ENCODE measurements at regions not wholly inside any gene's neighbourhood (a gene's known extent, or its start where the extent isn't known, plus 50 kb on each side); places are given as distances from the start of the nearest gene placed in this dataset.

GRCh38 chr13:102504002-102504401 is 92.8 kb upstream of the TPP2 start:
- Histone ChIP-seq H3K9ac (ENCODE audit: low read length) (no peak overlapping the region), H2AFZ (ENCODE audit: low read length) (no peak overlapping the region), H4K20me1 (ENCODE audit: insufficient read depth, low read depth, low read length) (no peaks in the 10 kb centered on the region), H3K4me2 (ENCODE audit: low read depth, low read length, poor library complexity, severe bottlenecking) (no peak overlapping the region), H3K4me1 (ENCODE audit: low read length) (no peaks in the 10 kb centered on the region), H3K27ac (ENCODE audit: low read length) (no peak overlapping the region), H3K79me2 (ENCODE audit: low read length) (no peaks in the 10 kb centered on the region), H3K9me2 (replicated peaks; ENCODE audit: insufficient read depth, low read length) (no peaks in the 10 kb centered on the region), H3K36me3 (ENCODE audit: insufficient read depth, low read length) (no peaks in the 10 kb centered on the region), H3K4me3 (ENCODE audit: low read length) (no peak overlapping the region), H3K27me3 (ENCODE audit: low read length) (no peaks in the 10 kb centered on the region), H3K9me3 (ENCODE audit: low read length) (no peaks in the 10 kb centered on the region)
- no peak for DNase-seq

- Histone ChIP-seq H3K9me3 (ENCODE audit: low read length) (no peaks in the 10 kb centered on the region), H2AFZ (ENCODE audit: low read length) (no peak overlapping the region), H3K9me2 (replicated peaks; ENCODE audit: insufficient read depth, low read length) (no peaks in the 10 kb centered on the region), H3K4me1 (ENCODE audit: low read length) (no peaks in the 10 kb centered on the region), H3K4me2 (ENCODE audit: low read depth, low read length, poor library complexity, severe bottlenecking) (no peak overlapping the region), H3K9ac (ENCODE audit: low read length) (no peak overlapping the region), H3K36me3 (ENCODE audit: insufficient read depth, low read length) (no peaks in the 10 kb centered on the region), H3K79me2 (ENCODE audit: low read length) (no peaks in the 10 kb centered on the region), H4K20me1 (ENCODE audit: insufficient read depth, low read depth, low read length) (no peaks in the 10 kb centered on the region), H3K4me3 (ENCODE audit: low read length) (no peak overlapping the region), H3K27ac (ENCODE audit: low read length) (no peak overlapping the region), H3K27me3 (ENCODE audit: low read length) (no peaks in the 10 kb centered on the region)
- DNase-seq = no peak
Measured at GRCh38 chr13:102495663-102496062, 93.8 kb upstream of the FGF14 start.

GRCh38 chr13:102487330-102487729 is 85.5 kb upstream of the FGF14 start:
- H3K27ac ChIP-seq (ENCODE audit: low read length) = no peak overlapping the region
- H3K27me3 ChIP-seq (ENCODE audit: low read length) = no peaks in the 10 kb centered on the region
- no peak overlapping the region for H3K4me3 ChIP-seq (ENCODE audit: low read length)
- no peaks in the 10 kb centered on the region for H4K20me1 ChIP-seq (ENCODE audit: insufficient read depth, low read depth, low read length)
- no peak overlapping the region for H2AFZ ChIP-seq (ENCODE audit: low read length)
- no peaks in the 10 kb centered on the region for H3K79me2 ChIP-seq (ENCODE audit: low read length)
- no peak overlapping the region for H3K9ac ChIP-seq (ENCODE audit: low read length)
- H3K4me1 ChIP-seq (ENCODE audit: low read length) = no peaks in the 10 kb centered on the region
- no peak for DNase-seq
- no peaks in the 10 kb centered on the region for H3K9me3 ChIP-seq (ENCODE audit: low read length)
- no peak overlapping the region for H3K4me2 ChIP-seq (ENCODE audit: low read depth, low read length, poor library complexity, severe bottlenecking)
- H3K36me3 ChIP-seq (ENCODE audit: insufficient read depth, low read length) = no peaks in the 10 kb centered on the region
- no peaks in the 10 kb centered on the region for H3K9me2 ChIP-seq (replicated peaks; ENCODE audit: insufficient read depth, low read length)

GRCh38 chr13:102484329-102484728 is 82.5 kb upstream of the FGF14 start:
- Histone ChIP-seq H3K9ac (ENCODE audit: low read length) (no peak overlapping the region), H2AFZ (ENCODE audit: low read length) (no peak overlapping the region), H3K79me2 (ENCODE audit: low read length) (no peaks in the 10 kb centered on the region), H3K4me2 (ENCODE audit: low read depth, low read length, poor library complexity, severe bottlenecking) (no peak overlapping the region), H3K27me3 (ENCODE audit: low read length) (no peaks in the 10 kb centered on the region), H3K4me3 (ENCODE audit: low read length) (no peak overlapping the region), H3K4me1 (ENCODE audit: low read length) (no peaks in the 10 kb centered on the region), H3K9me2 (replicated peaks; ENCODE audit: insufficient read depth, low read length) (no peaks in the 10 kb centered on the region), H3K27ac (ENCODE audit: low read length) (no peak overlapping the region), H4K20me1 (ENCODE audit: insufficient read depth, low read depth, low read length) (no peaks in the 10 kb centered on the region), H3K36me3 (ENCODE audit: insufficient read depth, low read length) (no peaks in the 10 kb centered on the region), H3K9me3 (ENCODE audit: low read length) (no peaks in the 10 kb centered on the region)
- no peak for DNase-seq

- Histone ChIP-seq H4K20me1 (ENCODE audit: insufficient read depth, low read depth, low read length) (no peaks in the 10 kb centered on the region), H3K4me1 (ENCODE audit: low read length) (no peaks in the 10 kb centered on the region), H3K4me3 (ENCODE audit: low read length) (no peak overlapping the region), H3K27me3 (ENCODE audit: low read length) (no peaks in the 10 kb centered on the region), H2AFZ (ENCODE audit: low read length) (no peak overlapping the region), H3K36me3 (ENCODE audit: insufficient read depth, low read length) (no peaks in the 10 kb centered on the region), H3K9me3 (ENCODE audit: low read length) (no peaks in the 10 kb centered on the region), H3K79me2 (ENCODE audit: low read length) (no peaks in the 10 kb centered on the region), H3K9me2 (replicated peaks; ENCODE audit: insufficient read depth, low read length) (no peaks in the 10 kb centered on the region), H3K27ac (ENCODE audit: low read length) (no peak overlapping the region), H3K9ac (ENCODE audit: low read length) (no peak overlapping the region), H3K4me2 (ENCODE audit: low read depth, low read length, poor library complexity, severe bottlenecking) (no peak overlapping the region)
- no peak for DNase-seq
Measured at GRCh38 chr13:102472650-102473049, 70.8 kb upstream of the FGF14 start.

- Histone ChIP-seq H3K9ac (ENCODE audit: low read length) (no peak overlapping the region), H3K9me2 (replicated peaks; ENCODE audit: insufficient read depth, low read length) (no peaks in the 10 kb centered on the region), H2AFZ (ENCODE audit: low read length) (no peak overlapping the region), H3K4me3 (ENCODE audit: low read length) (no peak overlapping the region), H3K4me1 (ENCODE audit: low read length) (no peaks in the 10 kb centered on the region), H3K36me3 (ENCODE audit: insufficient read depth, low read length) (no peaks in the 10 kb centered on the region), H3K27me3 (ENCODE audit: low read length) (no peaks in the 10 kb centered on the region), H3K79me2 (ENCODE audit: low read length) (no peaks in the 10 kb centered on the region), H3K9me3 (ENCODE audit: low read length) (no peaks in the 10 kb centered on the region), H3K4me2 (ENCODE audit: low read depth, low read length, poor library complexity, severe bottlenecking) (no peak overlapping the region), H3K27ac (ENCODE audit: low read length) (no peak overlapping the region), H4K20me1 (ENCODE audit: insufficient read depth, low read depth, low read length) (no peaks in the 10 kb centered on the region)
- DNase-seq = no peak
Measured at GRCh38 chr13:102470283-102470917, 68.6 kb upstream of the FGF14 start.

- Histone ChIP-seq H3K4me2 (ENCODE audit: low read depth, low read length, poor library complexity, severe bottlenecking) (no peak overlapping the region), H4K20me1 (ENCODE audit: insufficient read depth, low read depth, low read length) (no peaks in the 10 kb centered on the region), H3K9ac (ENCODE audit: low read length) (no peak overlapping the region), H3K79me2 (ENCODE audit: low read length) (no peaks in the 10 kb centered on the region), H2AFZ (ENCODE audit: low read length) (no peak overlapping the region), H3K4me3 (ENCODE audit: low read length) (no peak overlapping the region), H3K36me3 (ENCODE audit: insufficient read depth, low read length) (no peaks in the 10 kb centered on the region), H3K9me3 (ENCODE audit: low read length) (no peaks in the 10 kb centered on the region), H3K27me3 (ENCODE audit: low read length) (no peaks in the 10 kb centered on the region), H3K4me1 (ENCODE audit: low read length) (no peaks in the 10 kb centered on the region), H3K9me2 (replicated peaks; ENCODE audit: insufficient read depth, low read length) (no peaks in the 10 kb centered on the region), H3K27ac (ENCODE audit: low read length) (no peak overlapping the region)
- DNase-seq = no peak
Measured at GRCh38 chr13:102466610-102467190, 64.9 kb upstream of the FGF14 start.

- Histone ChIP-seq H3K9me3 (ENCODE audit: low read length) (no peaks in the 10 kb centered on the region), H3K4me1 (ENCODE audit: low read length) (peaks cover 2% of the 10 kb centered on the region), H3K27ac (ENCODE audit: low read length) (no peak overlapping the region), H3K4me3 (ENCODE audit: low read length) (no peak overlapping the region), H3K9me2 (replicated peaks; ENCODE audit: insufficient read depth, low read length) (no peaks in the 10 kb centered on the region), H3K27me3 (ENCODE audit: low read length) (no peaks in the 10 kb centered on the region), H3K79me2 (ENCODE audit: low read length) (no peaks in the 10 kb centered on the region), H3K9ac (ENCODE audit: low read length) (no peak overlapping the region), H3K36me3 (ENCODE audit: insufficient read depth, low read length) (no peaks in the 10 kb centered on the region), H2AFZ (ENCODE audit: low read length) (no peak overlapping the region), H4K20me1 (ENCODE audit: insufficient read depth, low read depth, low read length) (no peaks in the 10 kb centered on the region), H3K4me2 (ENCODE audit: low read depth, low read length, poor library complexity, severe bottlenecking) (no peak overlapping the region)
- DNase-seq = no peak
Measured at GRCh38 chr13:102462570-102462969, 60.7 kb upstream of the FGF14 start.
